ENCODE measurements at regions not wholly inside any gene's neighbourhood (a gene's known extent, or its start where the extent isn't known, plus 50 kb on each side); places are given as distances from the start of the nearest gene placed in this dataset.

DNA sequence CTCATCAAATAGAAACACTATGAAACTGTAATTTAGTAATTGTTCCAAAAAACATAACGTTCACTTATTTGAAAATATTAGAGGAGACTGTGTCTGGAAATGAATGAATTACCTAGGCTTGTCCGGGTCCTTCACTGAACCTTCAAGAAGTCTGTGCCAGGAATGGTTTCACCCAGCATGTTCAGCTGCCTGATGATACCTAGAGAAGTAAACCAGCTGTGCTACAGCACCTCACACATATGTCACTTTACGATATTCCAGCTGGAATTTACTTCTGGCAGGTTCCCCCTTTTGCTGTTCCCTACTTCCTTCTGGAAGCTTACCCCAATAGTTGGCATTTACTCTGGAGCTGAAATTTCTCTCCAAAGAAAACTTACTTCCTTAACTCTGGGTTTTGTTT is 906.5 kb downstream of the FAT4 start:
- intact Hi-C loops (cut with micrococcal nuclease): no loop called here
- Mint-ChIP-seq H3K27ac (no peak overlapping the region), H3K36me3 (ENCODE audit: low read depth) (no peaks in the 10 kb centered on the region), H3K27me3 (no peaks in the 10 kb centered on the region), H3K4me3 (no peak overlapping the region), H3K9me3 (no peaks in the 10 kb centered on the region), H3K4me1 (ENCODE audit: low read depth) (no peaks in the 10 kb centered on the region)
- TF ChIP-seq, protein P1, sequence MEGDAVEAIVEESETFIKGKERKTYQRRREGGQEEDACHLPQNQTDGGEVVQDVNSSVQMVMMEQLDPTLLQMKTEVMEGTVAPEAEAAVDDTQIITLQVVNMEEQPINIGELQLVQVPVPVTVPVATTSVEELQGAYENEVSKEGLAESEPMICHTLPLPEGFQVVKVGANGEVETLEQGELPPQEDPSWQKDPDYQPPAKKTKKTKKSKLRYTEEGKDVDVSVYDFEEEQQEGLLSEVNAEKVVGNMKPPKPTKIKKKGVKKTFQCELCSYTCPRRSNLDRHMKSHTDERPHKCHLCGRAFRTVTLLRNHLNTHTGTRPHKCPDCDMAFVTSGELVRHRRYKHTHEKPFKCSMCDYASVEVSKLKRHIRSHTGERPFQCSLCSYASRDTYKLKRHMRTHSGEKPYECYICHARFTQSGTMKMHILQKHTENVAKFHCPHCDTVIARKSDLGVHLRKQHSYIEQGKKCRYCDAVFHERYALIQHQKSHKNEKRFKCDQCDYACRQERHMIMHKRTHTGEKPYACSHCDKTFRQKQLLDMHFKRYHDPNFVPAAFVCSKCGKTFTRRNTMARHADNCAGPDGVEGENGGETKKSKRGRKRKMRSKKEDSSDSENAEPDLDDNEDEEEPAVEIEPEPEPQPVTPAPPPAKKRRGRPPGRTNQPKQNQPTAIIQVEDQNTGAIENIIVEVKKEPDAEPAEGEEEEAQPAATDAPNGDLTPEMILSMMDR (IDR thresholded peaks at IDR 0.05): no peak
- ChIA-PET POLR2A (no interaction called here), CTCF (interaction anchor here (1.0 kb wide), 1 partner anchor 19 kb away, joined by 3 read pairs; no protein-coding TSS in a partner anchor)
- ATAC-seq (no peak), DNase-seq (no peak)

DNA sequence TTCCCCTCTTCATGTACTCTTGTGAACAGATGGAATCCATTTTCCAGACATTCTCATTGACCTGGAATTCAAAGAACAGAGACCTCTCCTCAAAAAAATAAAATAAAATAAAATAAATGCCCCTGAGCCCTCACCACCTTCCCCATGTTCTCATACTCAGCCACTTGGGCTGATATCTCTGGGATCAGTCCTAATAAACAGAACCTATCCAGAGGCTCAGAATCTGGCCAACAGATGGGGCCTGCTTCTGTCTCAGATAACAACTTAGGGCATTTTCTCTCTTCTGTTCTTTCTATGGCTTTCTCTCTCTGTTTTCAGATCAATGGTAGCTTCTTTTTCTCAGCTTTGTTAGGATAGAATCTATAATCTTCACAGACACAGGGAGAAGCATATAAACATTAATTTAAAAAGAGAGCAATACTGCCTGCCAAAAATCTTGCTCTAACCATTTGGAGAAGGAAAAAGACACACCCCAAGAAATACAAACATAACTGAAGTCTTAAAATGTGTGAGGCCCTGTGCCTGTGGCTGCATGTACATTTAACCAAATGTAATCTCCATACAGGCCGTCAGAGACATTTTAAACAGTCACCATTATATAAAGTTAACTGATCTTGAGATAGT is 907.1 kb downstream of the FAT4 start:
- Mint-ChIP-seq H3K9me3 (no peaks in the 10 kb centered on the region), H3K4me3 (no peak overlapping the region), H3K36me3 (ENCODE audit: low read depth) (no peaks in the 10 kb centered on the region), H3K27me3 (no peaks in the 10 kb centered on the region), H3K27ac (no peak overlapping the region), H3K4me1 (ENCODE audit: low read depth) (no peaks in the 10 kb centered on the region)
- DNase-seq (no peak), ATAC-seq (no peak)
- intact Hi-C loops (cut with micrococcal nuclease): no loop called here
- CTCF ChIA-PET: interaction anchor here (1.0 kb wide), 1 partner anchor 20 kb away, joined by 3 read pairs; no protein-coding TSS in a partner anchor
- POLR2A ChIA-PET: no interaction called here
- TF ChIP-seq, protein P1 (IDR thresholded peaks at IDR 0.05): no peak

DNA sequence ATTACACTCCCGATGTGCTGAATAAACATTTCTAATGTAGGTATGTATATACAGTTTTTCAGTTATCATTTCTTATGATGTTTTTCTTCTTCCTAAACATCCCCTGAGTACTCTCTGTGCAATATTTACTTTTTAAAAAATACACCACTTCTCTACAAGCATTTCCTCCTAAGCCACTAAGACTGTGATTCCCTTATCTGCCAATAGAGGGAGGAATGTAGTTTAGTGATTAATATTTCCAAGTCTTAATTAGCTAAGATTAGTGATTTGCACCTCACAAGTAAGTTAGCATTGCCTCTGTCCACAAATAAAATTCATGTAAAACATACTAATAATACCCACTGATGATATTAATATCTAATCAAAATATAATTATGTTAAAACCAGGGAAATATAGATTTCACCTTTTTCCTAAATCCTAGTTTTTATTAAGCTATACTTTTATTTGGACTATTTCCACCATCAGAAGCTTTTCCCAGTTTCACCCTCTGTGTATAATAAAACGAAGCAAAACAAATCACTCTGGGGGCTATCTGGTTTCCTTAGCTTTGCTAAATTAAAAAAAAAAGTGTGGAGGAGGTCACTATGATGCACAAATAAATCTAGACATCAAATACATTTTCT is 909.1 kb downstream of the FAT4 start:
- no peaks in the 10 kb centered on the region for H3K36me3 Mint-ChIP-seq (ENCODE audit: low read depth)
- TF ChIP-seq, protein P1 (IDR thresholded peaks at IDR 0.05): peak; percentile 46
- no peak overlapping the region for H3K4me3 Mint-ChIP-seq
- DNase-seq: no peak
- H3K9me3 Mint-ChIP-seq: no peaks in the 10 kb centered on the region
- CTCF ChIA-PET: interaction anchor here (0.9 kb wide), 1 partner anchor 29 kb away, joined by 3 read pairs; no protein-coding TSS in a partner anchor
- no peaks in the 10 kb centered on the region for H3K4me1 Mint-ChIP-seq (ENCODE audit: low read depth)
- POLR2A ChIA-PET: no interaction called here
- H3K27ac Mint-ChIP-seq: no peak overlapping the region
- intact Hi-C loops (cut with micrococcal nuclease): no loop called here
- no peak for ATAC-seq
- no peaks in the 10 kb centered on the region for H3K27me3 Mint-ChIP-seq

DNA sequence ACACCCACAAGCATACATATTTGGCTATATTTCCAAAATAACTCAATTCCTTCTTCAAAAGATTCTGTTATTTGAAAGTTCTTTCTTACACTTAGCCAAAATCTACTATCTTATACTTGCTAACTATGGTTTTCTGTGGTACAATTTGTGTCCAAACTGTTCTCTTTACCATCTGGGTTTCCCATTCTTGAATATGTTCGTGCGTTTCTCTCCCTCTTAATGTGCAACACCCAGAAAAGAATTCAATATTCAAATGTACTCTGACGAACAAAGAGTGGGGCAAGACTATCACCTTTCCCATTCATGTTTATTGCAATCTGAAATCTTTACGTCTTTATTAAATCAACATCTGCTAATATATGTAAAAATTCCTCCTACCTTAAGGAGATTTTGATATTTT is 912.7 kb downstream of the FAT4 start:
- intact Hi-C loops (cut with micrococcal nuclease): no loop called here
- peaks cover 3% of the 10 kb centered on the region for H3K9me3 Mint-ChIP-seq
- TF ChIP-seq, protein P1 (IDR thresholded peaks at IDR 0.05): no peak
- H3K4me3 Mint-ChIP-seq: no peak overlapping the region
- no peak for ATAC-seq
- ChIA-PET CTCF (no interaction called here), POLR2A (no interaction called here)
- H3K36me3 Mint-ChIP-seq (ENCODE audit: low read depth): no peaks in the 10 kb centered on the region
- H3K4me1 Mint-ChIP-seq (ENCODE audit: low read depth): no peaks in the 10 kb centered on the region
- no peaks in the 10 kb centered on the region for H3K27me3 Mint-ChIP-seq
- no peak overlapping the region for H3K27ac Mint-ChIP-seq
- no peak for DNase-seq

DNA sequence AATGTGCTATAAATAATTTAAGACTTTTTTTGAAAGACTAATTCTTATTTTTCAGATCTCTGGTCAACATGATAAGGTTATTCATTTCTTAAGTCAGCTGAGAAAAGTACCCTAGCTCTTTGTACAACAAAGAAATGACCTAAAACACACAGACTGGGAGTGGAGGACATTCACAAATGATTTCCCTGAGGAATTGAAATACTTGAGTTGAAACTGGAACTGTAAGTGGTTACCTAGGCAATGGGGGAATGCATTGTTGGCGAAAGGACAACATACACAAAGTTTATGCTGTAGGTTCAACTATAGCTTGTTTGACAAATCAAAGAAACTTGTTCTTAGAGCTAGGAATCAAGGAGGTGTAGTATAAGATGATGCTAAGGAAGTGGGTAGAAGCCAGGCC is 915.5 kb downstream of the FAT4 start:
- POLR2A ChIA-PET: no interaction called here
- TF ChIP-seq, protein P1 (IDR thresholded peaks at IDR 0.05): no peak
- Mint-ChIP-seq H3K4me1 (ENCODE audit: low read depth) (no peaks in the 10 kb centered on the region), H3K27me3 (no peaks in the 10 kb centered on the region), H3K4me3 (no peak overlapping the region), H3K36me3 (ENCODE audit: low read depth) (no peaks in the 10 kb centered on the region), H3K9me3 (peaks cover 4% of the 10 kb centered on the region), H3K27ac (no peak overlapping the region)
- DNase-seq: no peak
- intact Hi-C loops (cut with micrococcal nuclease): no loop called here
- ATAC-seq: no peak
- CTCF ChIA-PET: no interaction called here
